PC-3 (cell line): ENCODE measurements at regions not wholly inside any gene's neighbourhood (a gene's known extent, or its start where the extent isn't known, plus 50 kb on each side); places are given as distances from the start of the nearest gene placed in this dataset.
"Not testable (repeated sequence)": the region's sequence is repeated elsewhere in the genome, so short reads cannot be mapped to it uniquely, and the experiment has no call there.

ENCODE experiments used
- CTCF ChIP-seq: fragments of 300-600 bp; sonication (generic); conservative IDR thresholded peaks from 2 replicates; pipeline ENCODE4 v1.5.1; 2017; ENCODE audit warnings: antibody characterized with exemption, low read depth, mild to moderate bottlenecking, low read length
- EZH2 ChIP-seq: fragments of 300-600 bp; sonication (generic); IDR thresholded peaks from one replicate; pipeline ENCODE4 v1.6.1; 2017; ENCODE audit warnings: antibody characterized with exemption, mild to moderate bottlenecking, low read length; ENCODE audit not compliant: unreplicated experiment
- EZH2phosphoT487 ChIP-seq: fragments of 300-600 bp; sonication (generic); IDR thresholded peaks from 2 replicates; pipeline ENCODE4 v1.6.1; 2018; ENCODE audit warnings: mild to moderate bottlenecking, antibody characterized with exemption, low read length, borderline replicate concordance

- TF ChIP-seq CTCF, EZH2, EZH2phosphoT487: not testable (repeated sequence)
These were observed 256.0 kb downstream of the RPLP1 start for GRCh38 chr15:69708436-69709122.
